ENCODE measurements at regions not wholly inside any gene's neighbourhood (a gene's known extent, or its start where the extent isn't known, plus 50 kb on each side); places are given as distances from the start of the nearest gene placed in this dataset.
"Not testable (repeated sequence)": the region's sequence is repeated elsewhere in the genome, so short reads cannot be mapped to it uniquely, and the experiment has no call there.

DNA sequence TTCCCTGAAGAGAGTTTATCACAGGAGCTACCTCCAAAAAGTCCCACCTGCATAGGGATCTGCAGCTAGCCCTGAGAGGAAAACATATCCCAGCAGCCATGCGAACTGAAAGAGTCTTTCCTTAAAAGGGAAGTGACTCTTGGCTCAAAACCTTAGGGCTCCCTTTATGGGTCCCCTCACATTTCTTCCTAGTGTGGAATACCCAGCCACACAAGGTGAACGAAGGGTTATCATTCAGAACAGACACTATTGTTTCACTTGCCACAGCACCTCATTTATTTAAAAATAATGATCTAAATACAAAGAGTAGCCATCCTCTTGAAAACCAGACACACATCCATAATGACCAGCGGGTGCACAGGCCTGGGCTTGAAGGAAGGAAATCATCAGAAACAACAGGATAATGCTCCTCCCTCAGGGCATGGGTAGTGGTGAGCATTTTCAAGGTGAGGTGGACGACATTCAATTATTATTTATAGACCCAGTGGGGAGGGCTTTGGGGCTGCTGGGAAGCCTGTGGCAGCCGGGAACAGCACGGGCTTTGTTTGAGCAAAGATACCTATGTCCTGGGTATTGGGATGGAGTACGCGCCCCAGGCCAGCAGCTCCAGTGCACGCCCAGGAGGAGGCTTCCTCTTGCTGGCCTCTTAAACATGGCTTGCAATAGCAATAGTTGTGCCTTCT is 119.0 kb upstream of the ITGA6 start:
- no CpG with 5 or more reads among the region's 9 CpGs for WGBS, 2 donors (ENCODE audit: extremely low coverage in 2 of 2, insufficient read length in 2 of 2, insufficient replicate concordance in 1 of 2)
- H3K27ac ChIP-seq (replicated peaks; ENCODE audit: low read length), result no peak overlapping the region

GRCh38 chr2:172311921-172312345 is 115.5 kb upstream of the ITGA6 start:
- peaks cover 0 to 2% of the 10 kb centered on the region in 2 donors for H3K4me1 ChIP-seq (ENCODE audit: control insufficient read depth in 2 of 2, insufficient read depth in 1 of 2, low read depth in 1 of 2, low read length in 2 of 2)
- no peak overlapping the region for H2BK5ac ChIP-seq (ENCODE audit: low read length)
- no peaks in the 10 kb centered on the region for H3K79me1 ChIP-seq (ENCODE audit: low read depth, low read length)
- no peak overlapping the region for H2AFZ ChIP-seq (ENCODE audit: low read length)
- no peak overlapping the region for H2AK5ac ChIP-seq (ENCODE audit: low read depth, low read length)
- no peak overlapping the region for H3K23ac ChIP-seq (ENCODE audit: low read depth, low read length, poor library complexity)
- no peak overlapping the region for H2BK12ac ChIP-seq (ENCODE audit: low read length)
- no peak overlapping the region for H2BK15ac ChIP-seq (ENCODE audit: low read length)
- H3K4me2 ChIP-seq (ENCODE audit: insufficient read depth, low read length, poor library complexity, severe bottlenecking), result no peak overlapping the region
- H3K9me3 ChIP-seq (replicated peaks in 1 of 2; ENCODE audit: control insufficient read depth in 2 of 2, insufficient read depth in 1 of 2, low read depth in 1 of 2, low read length in 2 of 2), result no peaks in the 10 kb centered on the region
- no peak overlapping the region for H3K27ac ChIP-seq (replicated peaks; ENCODE audit: low read length)
- H4K8ac ChIP-seq (ENCODE audit: low read depth, low read length), result no peak overlapping the region
- no peak overlapping the region for H3K4me3 ChIP-seq (ENCODE audit: low read length in 2 of 2)
- no peak overlapping the region for H4K91ac ChIP-seq (ENCODE audit: low read depth, low read length, poor library complexity)
- H3K4ac ChIP-seq (ENCODE audit: low read length), result no peak overlapping the region
- DNase-seq (ENCODE audit: low spot score), result no peak
- H3K18ac ChIP-seq (ENCODE audit: low read length), result no peak overlapping the region
- no CpG with 5 or more reads among the region's 2 CpGs for WGBS, 2 donors (ENCODE audit: extremely low coverage in 2 of 2, insufficient read length in 2 of 2, insufficient replicate concordance in 1 of 2)
- H3K36me3 ChIP-seq (replicated peaks in 1 of 2; ENCODE audit: control insufficient read depth in 2 of 2, insufficient read depth in 2 of 2, low read length in 2 of 2), result no peaks in the 10 kb centered on the region
- H3K9ac ChIP-seq (ENCODE audit: low read depth, low read length, poor library complexity), result no peak overlapping the region
- no peak overlapping the region for H3K14ac ChIP-seq (ENCODE audit: low read length)
- H3K27me3 ChIP-seq (ENCODE audit: control insufficient read depth in 3 of 3, insufficient read depth in 3 of 3, low read depth in 1 of 3, low read length in 3 of 3), result no peaks in the 10 kb centered on the region
- H2BK120ac ChIP-seq (ENCODE audit: low read depth, low read length), result no peak overlapping the region

More for the DNA sequence above, 119.0 kb upstream of the ITGA6 start:
- Histone ChIP-seq H2AK5ac (ENCODE audit: low read depth, low read length) (no peak overlapping the region), H4K91ac (ENCODE audit: low read depth, low read length, poor library complexity) (no peak overlapping the region), H3K9ac (ENCODE audit: low read depth, low read length, poor library complexity) (no peak overlapping the region), H3K36me3 (replicated peaks in 1 of 2; ENCODE audit: control insufficient read depth in 2 of 2, insufficient read depth in 2 of 2, low read length in 2 of 2) (no peaks in the 10 kb centered on the region), H3K27me3 (ENCODE audit: control insufficient read depth in 3 of 3, insufficient read depth in 3 of 3, low read depth in 1 of 3, low read length in 3 of 3) (no peaks in the 10 kb centered on the region), H3K79me1 (ENCODE audit: low read depth, low read length) (no peaks in the 10 kb centered on the region), H2AFZ (ENCODE audit: low read length) (peak overlapping the region; percentile 35), H4K8ac (ENCODE audit: low read depth, low read length) (no peak overlapping the region), H3K4me1 (ENCODE audit: control insufficient read depth in 2 of 2, insufficient read depth in 1 of 2, low read depth in 1 of 2, low read length in 2 of 2) (peaks cover 0 to 2% of the 10 kb centered on the region in 2 donors), H3K23ac (ENCODE audit: low read depth, low read length, poor library complexity) (no peak overlapping the region), H3K14ac (ENCODE audit: low read length) (no peak overlapping the region), H3K4me2 (ENCODE audit: insufficient read depth, low read length, poor library complexity, severe bottlenecking) (no peak overlapping the region), H2BK12ac (ENCODE audit: low read length) (no peak overlapping the region), H2BK5ac (ENCODE audit: low read length) (no peak overlapping the region), H3K9me3 (replicated peaks in 1 of 2; ENCODE audit: control insufficient read depth in 2 of 2, insufficient read depth in 1 of 2, low read depth in 1 of 2, low read length in 2 of 2) (no peaks in the 10 kb centered on the region), H3K18ac (ENCODE audit: low read length) (no peak overlapping the region), H2BK120ac (ENCODE audit: low read depth, low read length) (no peak overlapping the region), H3K4me3 (ENCODE audit: low read length in 2 of 2) (no peak overlapping the region), H3K4ac (ENCODE audit: low read length) (no peak overlapping the region), H2BK15ac (ENCODE audit: low read length) (no peak overlapping the region)
- DNase-seq (ENCODE audit: low spot score), result no peak

DNA sequence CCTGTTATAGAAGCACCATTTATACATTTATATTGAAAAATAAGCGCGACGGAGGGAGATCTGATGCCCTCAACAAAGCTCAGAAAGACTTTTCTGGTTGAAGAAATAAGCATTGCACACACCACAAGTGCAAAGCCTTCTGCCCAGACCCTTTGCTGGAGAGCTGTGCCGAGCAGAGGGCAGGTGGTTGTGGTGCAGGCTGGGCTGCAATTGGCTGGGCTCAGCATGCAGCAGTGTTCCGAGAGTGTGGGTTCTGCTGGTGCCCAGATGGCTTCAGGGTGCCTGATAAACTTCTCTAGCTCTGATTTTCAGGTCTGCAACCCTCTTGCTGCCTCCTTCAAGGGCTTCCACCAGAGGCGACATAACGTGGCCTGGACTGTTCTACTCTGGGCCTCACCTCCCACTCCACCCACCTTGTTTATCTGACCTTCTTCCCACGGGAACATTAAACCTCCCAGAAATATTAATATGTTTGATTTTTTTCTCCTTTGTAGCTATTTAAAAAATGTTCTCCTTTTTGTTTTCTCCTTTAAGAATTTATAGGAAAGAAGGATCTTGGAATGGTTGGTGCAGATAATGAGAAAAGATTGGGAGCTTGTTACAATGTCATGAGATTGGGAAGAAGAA is 113.6 kb upstream of the ITGA6 start:
- H2BK5ac ChIP-seq (ENCODE audit: low read length), result no peak overlapping the region
- no peak overlapping the region for H2BK12ac ChIP-seq (ENCODE audit: low read length)
- H3K4me2 ChIP-seq (ENCODE audit: insufficient read depth, low read length, poor library complexity, severe bottlenecking), result no peak overlapping the region
- H3K9me3 ChIP-seq (replicated peaks in 1 of 2; ENCODE audit: control insufficient read depth in 2 of 2, insufficient read depth in 1 of 2, low read depth in 1 of 2, low read length in 2 of 2), result no peaks in the 10 kb centered on the region
- H3K79me1 ChIP-seq (ENCODE audit: low read depth, low read length), result no peaks in the 10 kb centered on the region
- no peaks in the 10 kb centered on the region for H3K4me1 ChIP-seq (ENCODE audit: control insufficient read depth in 2 of 2, insufficient read depth in 1 of 2, low read depth in 1 of 2, low read length in 2 of 2)
- no peak overlapping the region for H3K4ac ChIP-seq (ENCODE audit: low read length)
- H3K14ac ChIP-seq (ENCODE audit: low read length), result peak overlapping the region; percentile 10
- WGBS, 2 donors (ENCODE audit: extremely low coverage in 2 of 2, insufficient read length in 2 of 2, insufficient replicate concordance in 1 of 2), result no CpG with 5 or more reads among the region's 8 CpGs
- H3K27ac ChIP-seq (replicated peaks; ENCODE audit: low read length), result no peak overlapping the region
- no peak overlapping the region for H4K91ac ChIP-seq (ENCODE audit: low read depth, low read length, poor library complexity)
- no peak overlapping the region for H3K9ac ChIP-seq (ENCODE audit: low read depth, low read length, poor library complexity)
- peak overlapping the region; percentile 21 for H2BK15ac ChIP-seq (ENCODE audit: low read length)
- no peaks in the 10 kb centered on the region for H3K27me3 ChIP-seq (ENCODE audit: control insufficient read depth in 3 of 3, insufficient read depth in 3 of 3, low read depth in 1 of 3, low read length in 3 of 3)
- H3K36me3 ChIP-seq (replicated peaks in 1 of 2; ENCODE audit: control insufficient read depth in 2 of 2, insufficient read depth in 2 of 2, low read length in 2 of 2), result no peaks in the 10 kb centered on the region
- no peak for DNase-seq (ENCODE audit: low spot score)
- H4K8ac ChIP-seq (ENCODE audit: low read depth, low read length), result no peak overlapping the region
- H3K18ac ChIP-seq (ENCODE audit: low read length), result peak overlapping the region; percentile 59
- H2BK120ac ChIP-seq (ENCODE audit: low read depth, low read length), result no peak overlapping the region
- H2AFZ ChIP-seq (ENCODE audit: low read length), result no peak overlapping the region
- no peak overlapping the region for H2AK5ac ChIP-seq (ENCODE audit: low read depth, low read length)
- H3K23ac ChIP-seq (ENCODE audit: low read depth, low read length, poor library complexity), result no peak overlapping the region
- H3K4me3 ChIP-seq (ENCODE audit: low read length in 2 of 2), result no peak overlapping the region

DNA sequence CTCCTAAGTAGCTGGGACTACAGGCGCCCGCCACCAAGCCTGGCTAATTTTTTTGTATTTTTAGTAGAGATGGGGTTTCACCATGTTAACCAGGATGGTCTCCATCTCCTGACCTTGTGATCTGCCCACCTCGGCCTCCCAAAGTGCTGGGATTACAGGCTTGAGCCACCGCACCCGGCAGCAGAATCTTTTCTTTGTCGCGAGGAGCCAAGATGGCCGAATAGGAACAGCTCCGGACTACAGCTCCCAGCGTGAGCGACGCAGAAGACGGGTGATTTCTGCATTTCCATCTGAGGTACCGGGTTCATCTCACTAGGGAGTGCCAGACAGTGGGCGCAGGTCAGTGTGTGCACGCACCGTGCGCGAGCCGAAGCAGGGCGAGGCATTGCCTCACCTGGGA is 112.3 kb upstream of the ITGA6 start:
- H3K4me2 ChIP-seq (ENCODE audit: insufficient read depth, low read length, poor library complexity, severe bottlenecking); DNase-seq (ENCODE audit: low spot score); H2AFZ ChIP-seq (ENCODE audit: low read length); H2BK12ac ChIP-seq (ENCODE audit: low read length); H3K36me3 ChIP-seq (replicated peaks in 1 of 2; ENCODE audit: control insufficient read depth in 2 of 2, insufficient read depth in 2 of 2, low read length in 2 of 2); H3K27ac ChIP-seq (replicated peaks; ENCODE audit: low read length); H3K18ac ChIP-seq (ENCODE audit: low read length); H2BK120ac ChIP-seq (ENCODE audit: low read depth, low read length); H3K27me3 ChIP-seq (ENCODE audit: control insufficient read depth in 3 of 3, insufficient read depth in 3 of 3, low read depth in 1 of 3, low read length in 3 of 3); H3K79me1 ChIP-seq (ENCODE audit: low read depth, low read length); H4K91ac ChIP-seq (ENCODE audit: low read depth, low read length, poor library complexity); H3K4me1 ChIP-seq (ENCODE audit: control insufficient read depth in 2 of 2, insufficient read depth in 1 of 2, low read depth in 1 of 2, low read length in 2 of 2); H2BK5ac ChIP-seq (ENCODE audit: low read length); H3K9ac ChIP-seq (ENCODE audit: low read depth, low read length, poor library complexity); H3K14ac ChIP-seq (ENCODE audit: low read length); H3K4ac ChIP-seq (ENCODE audit: low read length); H4K8ac ChIP-seq (ENCODE audit: low read depth, low read length); H3K9me3 ChIP-seq (replicated peaks in 1 of 2; ENCODE audit: control insufficient read depth in 2 of 2, insufficient read depth in 1 of 2, low read depth in 1 of 2, low read length in 2 of 2); H2BK15ac ChIP-seq (ENCODE audit: low read length); H3K4me3 ChIP-seq (ENCODE audit: low read length in 2 of 2); H3K23ac ChIP-seq (ENCODE audit: low read depth, low read length, poor library complexity); H2AK5ac ChIP-seq (ENCODE audit: low read depth, low read length): not testable (repeated sequence)
- no CpG with 5 or more reads among the region's 21 CpGs for WGBS, 2 donors (ENCODE audit: extremely low coverage in 2 of 2, insufficient read length in 2 of 2, insufficient replicate concordance in 1 of 2)
